ENCODE measurements at regions not wholly inside any gene's neighbourhood (a gene's known extent, or its start where the extent isn't known, plus 50 kb on each side); places are given as distances from the start of the nearest gene placed in this dataset.

GRCh38 chr1:117810553-117810952 lies 118.9 kb downstream of the GDAP2 start:
- Histone ChIP-seq H3K9ac (no peak overlapping the region), H3K79me2 (ENCODE audit: insufficient read depth) (no peaks in the 10 kb centered on the region), H3K27me3 (ENCODE audit: insufficient read depth) (no peaks in the 10 kb centered on the region), H2AFZ (ENCODE audit: low read depth) (no peak overlapping the region), H3F3A (replicated peaks; ENCODE audit: insufficient read depth) (peaks cover 18% of the 10 kb centered on the region), H3K36me3 (replicated peaks in 1 of 2; ENCODE audit: control insufficient read depth in 1 of 2, insufficient read depth in 2 of 2, low read length in 1 of 2) (no peaks in the 10 kb centered on the region), H3K4me1 (ENCODE audit: control insufficient read depth in 1 of 2, insufficient read depth in 2 of 2, low read depth in 1 of 2, low read length in 1 of 2) (peaks cover 11 to 12% of the 10 kb centered on the region in 2 experiments; a peak in 3 of 4 replicates), H3K27ac (ENCODE audit: low read depth in 2 of 2, low read length in 1 of 2) (no peak overlapping the region), H4K20me1 (ENCODE audit: insufficient read depth) (no peaks in the 10 kb centered on the region), H3K9me2 (no peaks in the 10 kb centered on the region), H3K4me3 (ENCODE audit: low read depth in 2 of 2, low read length in 1 of 2) (no peak overlapping the region), H3K4me2 (no peak overlapping the region), H3K9me3 (0 out of 2 replicates have a peak, but pooled peaks cover 5% of the 10 kb centered on the region)
- TF ChIP-seq SMC3 (IDR thresholded peaks at IDR 0.05; ENCODE audit: low read depth, low read length): no peak
- TF ChIP-seq EZH2phosphoT487 (IDR thresholded peaks at IDR 0.05; ENCODE audit: borderline replicate concordance, low read depth): no peak
- no peak for TF ChIP-seq SIN3A (IDR thresholded peaks at IDR 0.05; ENCODE audit: borderline replicate concordance, low read depth, low read length)
- no peak for TF ChIP-seq CTCF (IDR thresholded peaks at IDR 0.05)
- TF ChIP-seq REST (IDR thresholded peaks at IDR 0.05; ENCODE audit: low read depth, low read length): no peak
- no peak for TF ChIP-seq USF1 (IDR thresholded peaks at IDR 0.05; ENCODE audit: borderline replicate concordance, low read depth)
- no peak for TF ChIP-seq JUND (IDR thresholded peaks at IDR 0.05)
- no peak for TF ChIP-seq RXRA (IDR thresholded peaks at IDR 0.05; ENCODE audit: borderline replicate concordance, low read depth)
- no peak for TF ChIP-seq RAD21 (IDR thresholded peaks at IDR 0.05; ENCODE audit: low read length)
- no peak for TF ChIP-seq RFX5 (IDR thresholded peaks at IDR 0.05; ENCODE audit: low read length)
- TF ChIP-seq CHD2 (IDR thresholded peaks at IDR 0.05; ENCODE audit: low read length, partially characterized antibody): no peak
- no peak for TF ChIP-seq FOXM1 (IDR thresholded peaks at IDR 0.05; ENCODE audit: low read depth)
- no peak for TF ChIP-seq NFIC (IDR thresholded peaks at IDR 0.05; ENCODE audit: borderline replicate concordance)
- no peak for TF ChIP-seq GABPA (IDR thresholded peaks at IDR 0.05; ENCODE audit: low read depth)
- 66% methylated on average over 3 of the region's 3 CpGs for WGBS (ENCODE audit: low lambda C conversion rate)
- CTCF ChIA-PET: interaction anchor here (1.3 to 6.7 kb wide), 2 partner anchors 84 to 298 kb away, joined by 4 to 57 read pairs; no protein-coding TSS in a partner anchor
- DNase-seq: no peak
- POLR2A ChIA-PET: no interaction called here

Data from SK-N-SH (cell line).